HCT116 (cell line): ENCODE measurements at regions not wholly inside any gene's neighbourhood (a gene's known extent, or its start where the extent isn't known, plus 50 kb on each side); places are given as distances from the start of the nearest gene placed in this dataset.

Experiments used
- ATAC-seq: fragments of 200-7000 bp; cut with Tn5 transposase; 2 replicates; pipeline ENCODE4 v1.9.1; 2020; ENCODE audit warnings: mild to moderate bottlenecking, moderate library complexity
- BruUV-seq: library from RNA; stranded (reverse); fragments of 400-500 nt; replicated peaks from 2 replicates; lab custom pipeline; 2021; lab: Mats Ljungman, UMichigan
- CTCF ChIA-PET: fragments of 300-600 bp; sonication (Branson Sonifier 250); formaldehyde crosslinking; loops from one replicate; lab custom pipeline; 2021; ENCODE audit warnings: antibody characterized with exemption; lab: Charles Lee
- POLR2A ChIA-PET: fragments of 300-600, 350-600 bp; sonication (Branson Sonifier 250); formaldehyde crosslinking; loops from one replicate; lab custom pipeline; 2021; ENCODE audit warnings: antibody characterized with exemption; lab: Charles Lee
- RAD21 ChIA-PET, 2 experiments: fragments of 300-600 bp; sonication (Branson Sonifier 250); formaldehyde crosslinking; loops; one replicate each; lab custom pipeline; 2023; ENCODE audit warnings: low total read pairs in 2 of 2; ENCODE audit not compliant: uncharacterized antibody in 2 of 2, unreplicated experiment in 2 of 2, low non-redundant PET in 1 of 2; lab: Charles Lee
- DNase-seq: peaks from one replicate; pipeline ENCODE4 v3.0.0-alpha.2; 2010; ENCODE audit warnings: low read depth, low spot score
- H2AFZ ChIP-seq: fragments of 200-600 bp; shearing (Covaris generic), sonication (generic); 2 replicates; pipeline ENCODE4 v1.6.1; 2017; ENCODE audit warnings: low read depth, mixed run types, mixed read lengths, antibody characterized with exemption, low read length; ENCODE audit not compliant: poor library complexity, severe bottlenecking
- H3K27ac ChIP-seq: 2 replicates; pipeline ENCODE4 v1.5.1; 2012; ENCODE audit warnings: low read depth, low read length
- H3K27me3 ChIP-seq: fragments of 200-600 bp; sonication (generic); 2 replicates; pipeline ENCODE4 v1.6.1; 2016; ENCODE audit warnings: mixed run types, low read length, mixed read lengths; ENCODE audit not compliant: insufficient read depth
- H3K36me3 ChIP-seq, 2 experiments: fragments of 200-500 bp in 1 of 2; fragments of 200-600 bp in 1 of 2; sonication (Bioruptor generic) in 1 of 2; sonication (generic) in 1 of 2; 2 replicates each; pipeline versions ENCODE4 v1.5.1 to v1.6.1; 2014 to 2016; ENCODE audit warnings: low read length in 2 of 2, inconsistent platforms in 1 of 2, mixed read lengths in 1 of 2, mixed run types in 1 of 2; ENCODE audit not compliant: insufficient read depth in 2 of 2, control insufficient read depth in 1 of 2
- H3K4me1 ChIP-seq, 2 experiments: fragments of 200-600 bp in 1 of 2; sonication (generic) in 1 of 2; 2 replicates each; pipeline versions ENCODE4 v1.5.1 to v1.6.1; 2012 to 2017; ENCODE audit warnings: low read length in 2 of 2, inconsistent platforms in 1 of 2, mild to moderate bottlenecking in 1 of 2, mixed read lengths in 1 of 2, mixed run types in 1 of 2, moderate library complexity in 1 of 2; ENCODE audit not compliant: insufficient read depth in 2 of 2, control insufficient read depth in 1 of 2
- H3K4me2 ChIP-seq: fragments of 200-600 bp; sonication (generic); 2 replicates; pipeline ENCODE4 v1.6.1; 2017; ENCODE audit warnings: mixed run types, low read length, mixed read lengths
- H3K4me3 ChIP-seq, 2 experiments: fragments of 200-600 bp in 1 of 2; sonication (generic) in 1 of 2; replicated peaks in 1 of 2; 2 replicates each; pipeline ENCODE4 v1.5.1; 2011 to 2016; ENCODE audit warnings: low read length in 2 of 2, control low read depth in 1 of 2, low read depth in 1 of 2, mild to moderate bottlenecking in 1 of 2, mixed read lengths in 1 of 2, mixed run types in 1 of 2
- H3K79me2 ChIP-seq: fragments of 200-600 bp; sonication (generic); 2 replicates; pipeline ENCODE4 v1.6.1; 2017; ENCODE audit warnings: mild to moderate bottlenecking, mixed run types, low read length, moderate library complexity, mixed read lengths; ENCODE audit not compliant: insufficient read depth
- H3K9ac ChIP-seq: fragments of 200-600 bp; sonication (generic); 2 replicates; pipeline ENCODE4 v1.6.1; 2016; ENCODE audit warnings: low read length, mixed read lengths
- H3K9me2 ChIP-seq: fragments of 200-600 bp; sonication (generic), shearing (Covaris generic); 2 replicates; pipeline ENCODE4 v1.6.1; 2017; ENCODE audit warnings: mixed run types, mild to moderate bottlenecking, moderate library complexity; ENCODE audit not compliant: insufficient read depth
- H3K9me3 ChIP-seq, 2 experiments: fragments of 200-500 bp in 1 of 2; fragments of 200-600 bp in 1 of 2; sonication (Bioruptor generic) in 1 of 2; sonication (generic) in 1 of 2; 2 replicates each; pipeline ENCODE4 v1.6.1; 2014 to 2017; ENCODE audit warnings: low read length in 2 of 2, mixed read lengths in 2 of 2, inconsistent platforms in 1 of 2, low read depth in 1 of 2, mild to moderate bottlenecking in 1 of 2, mixed run types in 1 of 2, moderate library complexity in 1 of 2; ENCODE audit not compliant: control insufficient read depth in 1 of 2, insufficient read depth in 1 of 2
- H4K20me1 ChIP-seq: fragments of 200-600 bp; sonication (generic), shearing (Covaris generic); 2 replicates; pipeline ENCODE4 v1.6.1; 2017; ENCODE audit warnings: mixed run types, mild to moderate bottlenecking, moderate library complexity; ENCODE audit not compliant: insufficient read depth
- ATF3 ChIP-seq: IDR thresholded peaks from 2 replicates; pipeline ENCODE4 v1.6.1; 2012
- CBX3 ChIP-seq: IDR thresholded peaks from 2 replicates; pipeline ENCODE4 v1.6.1; 2012; ENCODE audit warnings: low read depth
- CEBPB ChIP-seq: IDR thresholded peaks from 2 replicates; pipeline ENCODE4 v1.6.1; 2012; ENCODE audit warnings: low read depth
- EGR1 ChIP-seq: IDR thresholded peaks from 2 replicates; pipeline ENCODE4 v1.6.1; 2012; ENCODE audit warnings: low read depth
- ELF1 ChIP-seq: IDR thresholded peaks from 2 replicates; pipeline ENCODE4 v1.6.1; 2012; ENCODE audit warnings: low read depth, borderline replicate concordance
- EZH2phosphoT487 ChIP-seq: fragments of 200-600 bp; IDR thresholded peaks from 2 replicates; pipeline ENCODE4 v1.6.1; 2018; ENCODE audit warnings: antibody characterized with exemption, borderline replicate concordance
- MAX ChIP-seq: IDR thresholded peaks from 2 replicates; pipeline ENCODE4 v1.6.1; 2012
- POLR2A ChIP-seq: IDR thresholded peaks from 2 replicates; pipeline ENCODE4 v1.7.0; 2011; ENCODE audit warnings: borderline replicate concordance; ENCODE audit not compliant: insufficient read depth, insufficient read length; ENCODE audit errors: extremely low read depth
- POLR2AphosphoS5 ChIP-seq: IDR thresholded peaks from 2 replicates; pipeline ENCODE4 v1.6.1; 2011; ENCODE audit warnings: mild to moderate bottlenecking, low read depth, low read length, moderate library complexity
- REST ChIP-seq: IDR thresholded peaks from 2 replicates; pipeline ENCODE4 v1.6.1; 2012; ENCODE audit warnings: low read depth
- TCF7L2 ChIP-seq: IDR thresholded peaks from 2 replicates; pipeline ENCODE4 v1.7.0; 2011; ENCODE audit warnings: borderline replicate concordance, inconsistent platforms; ENCODE audit not compliant: insufficient read depth, insufficient read length; ENCODE audit errors: extremely low read depth
- ZBTB33 ChIP-seq: IDR thresholded peaks from 2 replicates; pipeline ENCODE4 v1.6.1; 2011; ENCODE audit warnings: mild to moderate bottlenecking, low read length, moderate library complexity; ENCODE audit not compliant: insufficient replicate concordance; ENCODE audit errors: extremely low read depth
- ZNF274 ChIP-seq: fragments of 200-500 bp; sonication (Bioruptor generic); IDR thresholded peaks from 2 replicates; pipeline ENCODE4 v1.6.1; 2014; ENCODE audit warnings: mild to moderate bottlenecking, low read depth, low read length, inconsistent platforms
- intact Hi-C: fragments of 100-400 bp; cut with micrococcal nuclease; formaldehyde crosslinking; loops from 2 replicates; pipeline ENCODE4 v1.10.0; 2022

- Histone ChIP-seq H3K4me1 (no peaks in the 10 kb centered on the region), H3K27me3 (peaks cover 23% of the 10 kb centered on the region; the same call in 1 of the 2 replicates), H3K27ac (no peak overlapping the region), H3K4me2 (no peak overlapping the region), H3K79me2 (no peaks in the 10 kb centered on the region), H2AFZ (no peak overlapping the region), H3K36me3 (no peaks in the 10 kb centered on the region), H3K9ac (no peak overlapping the region), H3K9me3 (no peaks in the 10 kb centered on the region), H3K9me2 (no peaks in the 10 kb centered on the region), H4K20me1 (no peaks in the 10 kb centered on the region), H3K4me3 (no peak overlapping the region)
- ATAC-seq (no peak), DNase-seq (no peak)
- ChIA-PET POLR2A (no interaction called here), CTCF (no interaction called here), RAD21 (no interaction called here)
- intact Hi-C loops = no loop called here
- TF ChIP-seq EGR1 (no peak), TCF7L2 (no peak), POLR2AphosphoS5 (no peak), CBX3 (no peak), MAX (no peak), ZNF274 (no peak), ATF3 (no peak), EZH2phosphoT487 (no peak), REST (no peak), ELF1 (no peak), CEBPB (no peak), POLR2A (no peak), ZBTB33 (no peak)
- no TSS peak for BruUV-seq
These were observed 96.1 kb downstream of the OXGR1 start for GRCh38 chr13:96898212-96898611.
